ENCODE measurements at regions not wholly inside any gene's neighbourhood (a gene's known extent, or its start where the extent isn't known, plus 50 kb on each side); places are given as distances from the start of the nearest gene placed in this dataset.
"Not testable (repeated sequence)": the region's sequence is repeated elsewhere in the genome, so short reads cannot be mapped to it uniquely, and the experiment has no call there.

- Histone ChIP-seq H4K20me1 (ENCODE audit: insufficient read depth) (no peaks in the 10 kb centered on the region), H3K4me3 (no peak overlapping the region), H3K27me3 (ENCODE audit: insufficient read depth, low read depth) (no peaks in the 10 kb centered on the region), H3K9me3 (ENCODE audit: insufficient read depth, low read depth) (no peaks in the 10 kb centered on the region), H3K79me2 (ENCODE audit: low read depth) (no peaks in the 10 kb centered on the region), H2AFZ (no peak overlapping the region), H3F3A (ENCODE audit: insufficient read depth, low read depth) (no peaks in the 10 kb centered on the region), H3K27ac (no peak overlapping the region), H3K4me2 (no peak overlapping the region), H3K4me1 (replicated peaks; ENCODE audit: insufficient read depth) (no peaks in the 10 kb centered on the region), H3K9me2 (ENCODE audit: insufficient read depth) (no peaks in the 10 kb centered on the region), H3K36me3 (ENCODE audit: low read depth) (no peaks in the 10 kb centered on the region)
- BruUV-seq (replicated peaks), result no TSS peak
- no peak for TF ChIP-seq CTCF (conservative IDR thresholded peaks at IDR 0.05)
- no peak for TF ChIP-seq EZH2 (IDR thresholded peaks at IDR 0.05; ENCODE audit: low read depth)
- intact Hi-C loops (cut with micrococcal nuclease; ENCODE audit: unreplicated experiment), result no loop called here
- ChIA-PET CTCF (no interaction called here), POLR2A (ENCODE audit: unreplicated experiment) (no interaction called here)
- DNase-seq, result no peak
These were observed 1342.2 kb downstream of the PLA2G4A start for GRCh38 chr1:188170935-188171334.

GRCh38 chr1:188182063-188182462, 1353.3 kb downstream of the PLA2G4A start:
- H3K4me2 ChIP-seq; H3K4me1 ChIP-seq (replicated peaks; ENCODE audit: insufficient read depth); H3K27ac ChIP-seq; H3K27me3 ChIP-seq (ENCODE audit: insufficient read depth, low read depth); H2AFZ ChIP-seq; H3K4me3 ChIP-seq; BruUV-seq (replicated peaks); intact Hi-C loops (cut with micrococcal nuclease; ENCODE audit: unreplicated experiment); H3K9me2 ChIP-seq (ENCODE audit: insufficient read depth); DNase-seq; H3K79me2 ChIP-seq (ENCODE audit: low read depth); H3F3A ChIP-seq (ENCODE audit: insufficient read depth, low read depth); H3K9me3 ChIP-seq (ENCODE audit: insufficient read depth, low read depth); H4K20me1 ChIP-seq (ENCODE audit: insufficient read depth); CTCF ChIA-PET; POLR2A ChIA-PET (ENCODE audit: unreplicated experiment); H3K36me3 ChIP-seq (ENCODE audit: low read depth): not testable (repeated sequence)

- ChIA-PET POLR2A (ENCODE audit: unreplicated experiment) (no interaction called here), CTCF (no interaction called here)
- Histone ChIP-seq H3K36me3 (ENCODE audit: low read depth) (no peaks in the 10 kb centered on the region), H3K9me3 (ENCODE audit: insufficient read depth, low read depth) (0 out of 2 replicates have a peak, but pooled peaks cover 3% of the 10 kb centered on the region), H2AFZ (no peak overlapping the region), H3K4me1 (replicated peaks; ENCODE audit: insufficient read depth) (no peaks in the 10 kb centered on the region), H3K27ac (no peak overlapping the region), H3K27me3 (ENCODE audit: insufficient read depth, low read depth) (no peaks in the 10 kb centered on the region), H3K4me2 (no peak overlapping the region), H3F3A (ENCODE audit: insufficient read depth, low read depth) (no peaks in the 10 kb centered on the region), H3K9me2 (ENCODE audit: insufficient read depth) (no peaks in the 10 kb centered on the region), H3K79me2 (ENCODE audit: low read depth) (no peaks in the 10 kb centered on the region), H4K20me1 (ENCODE audit: insufficient read depth) (no peaks in the 10 kb centered on the region), H3K4me3 (no peak overlapping the region)
- no TSS peak for BruUV-seq (replicated peaks)
- TF ChIP-seq CTCF (conservative IDR thresholded peaks at IDR 0.05) (no peak), EZH2 (IDR thresholded peaks at IDR 0.05; ENCODE audit: low read depth) (no peak)
- intact Hi-C loops (cut with micrococcal nuclease; ENCODE audit: unreplicated experiment), result no loop called here
- no peak for DNase-seq
These were observed 1359.6 kb downstream of the PLA2G4A start for GRCh38 chr1:188188317-188188716.

- BruUV-seq (replicated peaks), result no TSS peak
- Histone ChIP-seq H3K27ac (no peak overlapping the region), H3K36me3 (ENCODE audit: low read depth) (no peaks in the 10 kb centered on the region), H3K4me1 (replicated peaks; ENCODE audit: insufficient read depth) (no peaks in the 10 kb centered on the region), H3K4me3 (no peak overlapping the region), H2AFZ (no peak overlapping the region), H3K9me3 (ENCODE audit: insufficient read depth, low read depth) (no peaks in the 10 kb centered on the region), H3K9me2 (ENCODE audit: insufficient read depth) (no peaks in the 10 kb centered on the region), H4K20me1 (ENCODE audit: insufficient read depth) (no peaks in the 10 kb centered on the region), H3K79me2 (ENCODE audit: low read depth) (no peaks in the 10 kb centered on the region), H3K4me2 (no peak overlapping the region), H3K27me3 (ENCODE audit: insufficient read depth, low read depth) (no peaks in the 10 kb centered on the region), H3F3A (ENCODE audit: insufficient read depth, low read depth) (no peaks in the 10 kb centered on the region)
- ChIA-PET POLR2A (ENCODE audit: unreplicated experiment) (no interaction called here), CTCF (no interaction called here)
- intact Hi-C loops (cut with micrococcal nuclease; ENCODE audit: unreplicated experiment), result no loop called here
- no peak for TF ChIP-seq EZH2 (IDR thresholded peaks at IDR 0.05; ENCODE audit: low read depth)
- no peak for DNase-seq
These were observed 1366.2 kb downstream of the PLA2G4A start for GRCh38 chr1:188194916-188195315.

Data from PC-9 (cell line).